Liver (tissue), 8 donors: ENCODE measurements at regions not wholly inside any gene's neighbourhood (a gene's known extent, or its start where the extent isn't known, plus 50 kb on each side); places are given as distances from the start of the nearest gene placed in this dataset.

Experiments used
- DNase-seq: peaks from one replicate; pipeline ENCODE4 v3.0.0-alpha.2; 2017; ENCODE audit warnings: low spot score
- H3K27ac ChIP-seq, 2 donors: one replicate each; pipeline ENCODE4 v1.7.0; 2013; ENCODE audit warnings: inconsistent platforms in 2 of 2, low read length in 2 of 2, control low read depth in 1 of 2, low read depth in 1 of 2, mild to moderate bottlenecking in 1 of 2
- H3K27me3 ChIP-seq, 4 donors: one replicate each; pipeline versions ENCODE4 v1.6.1 to v1.7.0; 2013; ENCODE audit warnings: low read length in 3 of 4, inconsistent platforms in 1 of 4, mild to moderate bottlenecking in 1 of 4, moderate library complexity in 1 of 4; ENCODE audit not compliant: control insufficient read depth in 4 of 4, insufficient read depth in 4 of 4
- H3K36me3 ChIP-seq, 4 donors: one replicate each; pipeline versions ENCODE4 v1.6.1 to v1.7.0; 2013; ENCODE audit warnings: low read length in 3 of 4, mild to moderate bottlenecking in 3 of 4, low read depth in 1 of 4, moderate library complexity in 1 of 4; ENCODE audit not compliant: control insufficient read depth in 4 of 4, insufficient read depth in 3 of 4
- H3K4me1 ChIP-seq, 4 donors: one replicate each; pipeline versions ENCODE4 v1.6.1 to v1.7.0; 2013; ENCODE audit warnings: low read length in 3 of 4, mild to moderate bottlenecking in 3 of 4, moderate library complexity in 1 of 4; ENCODE audit not compliant: control insufficient read depth in 4 of 4, insufficient read depth in 4 of 4
- H3K4me3 ChIP-seq, 3 donors: one replicate each; pipeline versions ENCODE4 v1.6.1 to v1.7.0; 2013; ENCODE audit warnings: low read length in 3 of 3, control low read depth in 1 of 3, low read depth in 1 of 3, mild to moderate bottlenecking in 1 of 3
- H3K9ac ChIP-seq, 2 donors: one replicate each; pipeline ENCODE4 v1.7.0; 2013; ENCODE audit warnings: low read length in 2 of 2, mild to moderate bottlenecking in 2 of 2, moderate library complexity in 2 of 2, control low read depth in 1 of 2, low read depth in 1 of 2
- H3K9me3 ChIP-seq, 4 donors: one replicate each; pipeline versions ENCODE4 v1.6.1 to v1.7.0; 2013; ENCODE audit warnings: low read length in 3 of 4; ENCODE audit not compliant: control insufficient read depth in 4 of 4
- ATF3 ChIP-seq: IDR thresholded peaks from 2 replicates; pipeline ENCODE4 v1.6.1; 2016; ENCODE audit warnings: antibody characterized with exemption
- CTCF ChIP-seq: fragments of 150-350 bp; IDR thresholded peaks from 2 replicates; pipeline ENCODE4 v1.5.1; 2017; ENCODE audit warnings: improper control_type of control experiment, low read depth, low read length; ENCODE audit not compliant: missing input control
- EGR1 ChIP-seq, 2 donors: IDR thresholded peaks; 2 replicates each; pipeline ENCODE4 v1.6.1; 2016 to 2018; ENCODE audit warnings: antibody characterized with exemption in 2 of 2, low read depth in 2 of 2
- FOXA1 ChIP-seq: IDR thresholded peaks from 2 replicates; pipeline ENCODE4 v1.6.1; 2016; ENCODE audit warnings: antibody characterized with exemption
- FOXA2 ChIP-seq: IDR thresholded peaks from 2 replicates; pipeline ENCODE4 v1.6.1; 2016; ENCODE audit warnings: antibody characterized with exemption
- JUND ChIP-seq, 2 donors: IDR thresholded peaks; 2 replicates each; pipeline ENCODE4 v1.6.1; 2016; ENCODE audit warnings: antibody characterized with exemption in 2 of 2
- MAX ChIP-seq: IDR thresholded peaks from 2 replicates; pipeline ENCODE4 v1.6.1; 2016; ENCODE audit warnings: antibody characterized with exemption
- RAD21 ChIP-seq, 2 donors: IDR thresholded peaks; 2 replicates each; pipeline ENCODE4 v1.6.1; 2016; ENCODE audit warnings: antibody characterized with exemption in 2 of 2, mild to moderate bottlenecking in 2 of 2
- REST ChIP-seq: IDR thresholded peaks from 2 replicates; pipeline ENCODE4 v1.6.1; 2016; ENCODE audit warnings: antibody characterized with exemption, mild to moderate bottlenecking
- SP1 ChIP-seq: IDR thresholded peaks from 2 replicates; pipeline ENCODE4 v1.6.1; 2018; ENCODE audit warnings: antibody characterized with exemption, mild to moderate bottlenecking
- TAF1 ChIP-seq: conservative IDR thresholded peaks from 2 replicates; pipeline ENCODE4 v1.6.1; 2016; ENCODE audit warnings: antibody characterized with exemption, mild to moderate bottlenecking
- YY1 ChIP-seq: IDR thresholded peaks from 2 replicates; pipeline ENCODE4 v1.6.1; 2016; ENCODE audit warnings: antibody characterized with exemption, mild to moderate bottlenecking
- WGBS: extraction: QIAGEN DNeasy Blood & Tissue Kit; methylation state at CpG from one replicate; pipeline ENCODE4 v1.1.7; 2013; 5-methylcytosine and 5-hydroxymethylcytosine counted together
- donor health status: healthy.
- donor health status: healthy.
- donor health status: healthy.
- donor health status: healthy.
- donor health status: healthy.

- TF ChIP-seq CTCF (no peak), YY1 (no peak), MAX (no peak), FOXA2 (no peak)
Measured at GRCh38 chr12:92360543-92360942, 214.9 kb upstream of the BTG1 start (continued).

GRCh38 chr12:92359581-92360209 is 214.0 kb upstream of the BTG1 start:
- no peak for TF ChIP-seq SP1
- no peak for TF ChIP-seq TAF1
- no peak for TF ChIP-seq FOXA1
- no peak for TF ChIP-seq EGR1 (IDR thresholded peaks at IDR 0.05; ENCODE audit: low read depth in 2 of 2)
- TF ChIP-seq ATF3, result no peak
- no peak for TF ChIP-seq JUND (IDR thresholded peaks at IDR 0.05)
- no peak for TF ChIP-seq RAD21 (IDR thresholded peaks at IDR 0.05)
- no peak for TF ChIP-seq REST
- H3K9me3 ChIP-seq, result no peaks in the 10 kb centered on the region
- 89% methylated on average over 2 of the region's 2 CpGs for WGBS
- no peak overlapping the region for H3K9ac ChIP-seq
- H3K27ac ChIP-seq, result no peak overlapping the region
- no peak overlapping the region for H3K4me3 ChIP-seq
- DNase-seq, result no peak
- no peaks in the 10 kb centered on the region for H3K36me3 ChIP-seq
- peaks cover 0 to 3% (median 0%) of the 10 kb centered on the region in 4 donors for H3K4me1 ChIP-seq
- H3K27me3 ChIP-seq, result no peaks in the 10 kb centered on the region

- no peak overlapping the region for H3K4me3 ChIP-seq
- H3K4me1 ChIP-seq, result peaks cover 0 to 3% (median 0%) of the 10 kb centered on the region in 4 donors
- H3K9me3 ChIP-seq, result no peaks in the 10 kb centered on the region
- H3K27ac ChIP-seq, result no peak overlapping the region
- DNase-seq, result no peak
- no peaks in the 10 kb centered on the region for H3K27me3 ChIP-seq
- H3K36me3 ChIP-seq, result no peaks in the 10 kb centered on the region
- no peak overlapping the region for H3K9ac ChIP-seq
- TF ChIP-seq JUND (IDR thresholded peaks at IDR 0.05) (no peak), FOXA1 (no peak), CTCF (no peak), ATF3 (no peak)
- WGBS, result 90% methylated on average over 5 of the region's 5 CpGs
Measured at GRCh38 chr12:92357584-92358261, 212.1 kb upstream of the BTG1 start.
